HCT116 (cell line): ENCODE measurements at regions not wholly inside any gene's neighbourhood (a gene's known extent, or its start where the extent isn't known, plus 50 kb on each side); places are given as distances from the start of the nearest gene placed in this dataset.

Experiments used
- ATAC-seq: fragments of 200-7000 bp; cut with Tn5 transposase; 2 replicates; pipeline ENCODE4 v1.9.1; 2020; ENCODE audit warnings: mild to moderate bottlenecking, moderate library complexity
- BruUV-seq: library from RNA; stranded (reverse); fragments of 400-500 nt; replicated peaks from 2 replicates; lab custom pipeline; 2021; lab: Mats Ljungman, UMichigan
- CTCF ChIA-PET: fragments of 300-600 bp; sonication (Branson Sonifier 250); formaldehyde crosslinking; loops from one replicate; lab custom pipeline; 2021; ENCODE audit warnings: antibody characterized with exemption; lab: Charles Lee
- POLR2A ChIA-PET: fragments of 300-600, 350-600 bp; sonication (Branson Sonifier 250); formaldehyde crosslinking; loops from one replicate; lab custom pipeline; 2021; ENCODE audit warnings: antibody characterized with exemption; lab: Charles Lee
- RAD21 ChIA-PET, 2 experiments: fragments of 300-600 bp; sonication (Branson Sonifier 250); formaldehyde crosslinking; loops; one replicate each; lab custom pipeline; 2023; ENCODE audit warnings: low total read pairs in 2 of 2; ENCODE audit not compliant: uncharacterized antibody in 2 of 2, unreplicated experiment in 2 of 2, low non-redundant PET in 1 of 2; lab: Charles Lee
- DNase-seq: peaks from one replicate; pipeline ENCODE4 v3.0.0-alpha.2; 2010; ENCODE audit warnings: low read depth, low spot score
- H2AFZ ChIP-seq: fragments of 200-600 bp; shearing (Covaris generic), sonication (generic); 2 replicates; pipeline ENCODE4 v1.6.1; 2017; ENCODE audit warnings: low read depth, mixed run types, mixed read lengths, antibody characterized with exemption, low read length; ENCODE audit not compliant: poor library complexity, severe bottlenecking
- H3K27ac ChIP-seq: 2 replicates; pipeline ENCODE4 v1.5.1; 2012; ENCODE audit warnings: low read depth, low read length
- H3K27me3 ChIP-seq: fragments of 200-600 bp; sonication (generic); 2 replicates; pipeline ENCODE4 v1.6.1; 2016; ENCODE audit warnings: mixed run types, low read length, mixed read lengths; ENCODE audit not compliant: insufficient read depth
- H3K36me3 ChIP-seq, 2 experiments: fragments of 200-500 bp in 1 of 2; fragments of 200-600 bp in 1 of 2; sonication (Bioruptor generic) in 1 of 2; sonication (generic) in 1 of 2; 2 replicates each; pipeline versions ENCODE4 v1.5.1 to v1.6.1; 2014 to 2016; ENCODE audit warnings: low read length in 2 of 2, inconsistent platforms in 1 of 2, mixed read lengths in 1 of 2, mixed run types in 1 of 2; ENCODE audit not compliant: insufficient read depth in 2 of 2, control insufficient read depth in 1 of 2
- H3K4me1 ChIP-seq, 2 experiments: fragments of 200-600 bp in 1 of 2; sonication (generic) in 1 of 2; 2 replicates each; pipeline versions ENCODE4 v1.5.1 to v1.6.1; 2012 to 2017; ENCODE audit warnings: low read length in 2 of 2, inconsistent platforms in 1 of 2, mild to moderate bottlenecking in 1 of 2, mixed read lengths in 1 of 2, mixed run types in 1 of 2, moderate library complexity in 1 of 2; ENCODE audit not compliant: insufficient read depth in 2 of 2, control insufficient read depth in 1 of 2
- H3K4me2 ChIP-seq: fragments of 200-600 bp; sonication (generic); 2 replicates; pipeline ENCODE4 v1.6.1; 2017; ENCODE audit warnings: mixed run types, low read length, mixed read lengths
- H3K4me3 ChIP-seq, 2 experiments: fragments of 200-600 bp in 1 of 2; sonication (generic) in 1 of 2; replicated peaks in 1 of 2; 2 replicates each; pipeline ENCODE4 v1.5.1; 2011 to 2016; ENCODE audit warnings: low read length in 2 of 2, control low read depth in 1 of 2, low read depth in 1 of 2, mild to moderate bottlenecking in 1 of 2, mixed read lengths in 1 of 2, mixed run types in 1 of 2
- H3K79me2 ChIP-seq: fragments of 200-600 bp; sonication (generic); 2 replicates; pipeline ENCODE4 v1.6.1; 2017; ENCODE audit warnings: mild to moderate bottlenecking, mixed run types, low read length, moderate library complexity, mixed read lengths; ENCODE audit not compliant: insufficient read depth
- H3K9ac ChIP-seq: fragments of 200-600 bp; sonication (generic); 2 replicates; pipeline ENCODE4 v1.6.1; 2016; ENCODE audit warnings: low read length, mixed read lengths
- H3K9me2 ChIP-seq: fragments of 200-600 bp; sonication (generic), shearing (Covaris generic); 2 replicates; pipeline ENCODE4 v1.6.1; 2017; ENCODE audit warnings: mixed run types, mild to moderate bottlenecking, moderate library complexity; ENCODE audit not compliant: insufficient read depth
- H3K9me3 ChIP-seq, 2 experiments: fragments of 200-500 bp in 1 of 2; fragments of 200-600 bp in 1 of 2; sonication (Bioruptor generic) in 1 of 2; sonication (generic) in 1 of 2; 2 replicates each; pipeline ENCODE4 v1.6.1; 2014 to 2017; ENCODE audit warnings: low read length in 2 of 2, mixed read lengths in 2 of 2, inconsistent platforms in 1 of 2, low read depth in 1 of 2, mild to moderate bottlenecking in 1 of 2, mixed run types in 1 of 2, moderate library complexity in 1 of 2; ENCODE audit not compliant: control insufficient read depth in 1 of 2, insufficient read depth in 1 of 2
- H4K20me1 ChIP-seq: fragments of 200-600 bp; sonication (generic), shearing (Covaris generic); 2 replicates; pipeline ENCODE4 v1.6.1; 2017; ENCODE audit warnings: mixed run types, mild to moderate bottlenecking, moderate library complexity; ENCODE audit not compliant: insufficient read depth
- CBX3 ChIP-seq: IDR thresholded peaks from 2 replicates; pipeline ENCODE4 v1.6.1; 2012; ENCODE audit warnings: low read depth
- EGR1 ChIP-seq: IDR thresholded peaks from 2 replicates; pipeline ENCODE4 v1.6.1; 2012; ENCODE audit warnings: low read depth
- POLR2A ChIP-seq: IDR thresholded peaks from 2 replicates; pipeline ENCODE4 v1.7.0; 2011; ENCODE audit warnings: borderline replicate concordance; ENCODE audit not compliant: insufficient read depth, insufficient read length; ENCODE audit errors: extremely low read depth
- POLR2AphosphoS5 ChIP-seq: IDR thresholded peaks from 2 replicates; pipeline ENCODE4 v1.6.1; 2011; ENCODE audit warnings: mild to moderate bottlenecking, low read depth, low read length, moderate library complexity
- SIN3A ChIP-seq: IDR thresholded peaks from 2 replicates; pipeline ENCODE4 v1.6.1; 2012; ENCODE audit warnings: low read depth
- SP1 ChIP-seq: IDR thresholded peaks from 2 replicates; pipeline ENCODE4 v1.6.1; 2012; ENCODE audit warnings: low read depth
- YY1 ChIP-seq: IDR thresholded peaks from 2 replicates; pipeline ENCODE4 v1.6.1; 2011; ENCODE audit warnings: low read length, low read depth, moderate library complexity, mild to moderate bottlenecking; ENCODE audit not compliant: insufficient replicate concordance; ENCODE audit errors: extremely low read depth
- intact Hi-C: fragments of 100-400 bp; cut with micrococcal nuclease; formaldehyde crosslinking; loops from 2 replicates; pipeline ENCODE4 v1.10.0; 2022
- TF ChIP-seq, protein P1 (sequence below): IDR thresholded peaks from 2 replicates; pipeline ENCODE4 v1.6.1; 2012; ENCODE audit warnings: low read depth
- TF ChIP-seq, protein P2 (sequence below): IDR thresholded peaks from 2 replicates; pipeline ENCODE4 v1.6.1; 2012
- TF ChIP-seq, protein P3 (sequence below): IDR thresholded peaks from 2 replicates; pipeline ENCODE4 v1.6.1; 2011; ENCODE audit warnings: mild to moderate bottlenecking, low read length, moderate library complexity; ENCODE audit not compliant: insufficient replicate concordance; ENCODE audit errors: extremely low read depth

DNA sequence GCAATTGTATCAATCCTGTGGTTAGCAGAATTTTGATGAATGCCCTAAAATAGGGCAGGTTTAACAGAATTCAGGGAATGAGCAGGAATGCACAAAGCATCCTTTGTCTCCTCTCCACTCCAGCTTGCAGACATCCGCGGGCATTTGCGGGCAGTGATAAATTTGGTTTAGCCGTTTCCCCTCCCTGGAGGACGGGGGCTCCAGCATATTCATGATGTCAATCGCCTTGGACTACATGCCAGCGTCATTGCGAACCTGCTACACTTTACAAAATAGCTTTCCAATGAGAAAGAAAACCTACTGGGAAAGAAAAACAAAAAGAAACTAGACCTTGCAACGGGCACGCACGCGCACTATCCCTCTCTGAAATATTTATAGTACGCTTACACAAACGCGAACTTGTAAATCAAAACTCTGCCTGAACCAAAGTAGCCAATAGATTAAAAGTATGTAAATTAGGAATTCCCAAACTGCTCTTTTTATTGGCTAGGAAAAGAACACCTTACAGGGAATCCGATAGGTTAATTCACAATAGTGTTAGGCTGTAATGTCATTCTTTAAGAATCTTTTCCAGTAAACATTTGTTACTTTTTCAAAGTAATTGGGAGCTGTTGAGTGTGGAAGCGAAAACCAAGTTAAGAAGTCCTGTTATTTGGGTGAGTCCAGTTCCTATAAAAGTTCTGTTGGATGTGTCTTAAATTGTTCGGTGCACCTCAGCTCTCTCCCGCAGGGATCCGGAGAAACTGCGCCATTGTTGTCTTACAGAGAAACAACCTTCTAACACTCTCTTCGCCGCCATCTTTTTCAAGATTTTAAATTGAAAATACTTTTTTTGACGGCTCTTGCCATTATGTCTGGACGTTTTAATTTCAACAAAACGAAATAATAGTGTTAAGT lies 136.7 kb downstream of the HFE start:
- H3K27ac ChIP-seq = peak overlapping the region; percentile 90
- intact Hi-C loops = loop anchor here (2.0 kb wide), 1 partner anchor 87 kb away; no protein-coding TSS in a partner anchor
- peak overlapping the region; percentile 73 for H3K9ac ChIP-seq
- H3K79me2 ChIP-seq = no peaks in the 10 kb centered on the region
- TSS peak; percentile 98 for BruUV-seq
- CTCF ChIA-PET = interaction anchor here (0.7 to 1.0 kb wide), 3 partner anchors 34 to 903 kb away, joined by 3 read pairs; no protein-coding TSS in a partner anchor
- peak overlapping the region; percentile 78 for H3K4me2 ChIP-seq
- no peaks in the 10 kb centered on the region for H4K20me1 ChIP-seq
- peaks cover 3 to 9% of the 10 kb centered on the region in 2 experiments; a peak in 2 of 4 replicates for H3K36me3 ChIP-seq
- TF ChIP-seq, protein P1, sequence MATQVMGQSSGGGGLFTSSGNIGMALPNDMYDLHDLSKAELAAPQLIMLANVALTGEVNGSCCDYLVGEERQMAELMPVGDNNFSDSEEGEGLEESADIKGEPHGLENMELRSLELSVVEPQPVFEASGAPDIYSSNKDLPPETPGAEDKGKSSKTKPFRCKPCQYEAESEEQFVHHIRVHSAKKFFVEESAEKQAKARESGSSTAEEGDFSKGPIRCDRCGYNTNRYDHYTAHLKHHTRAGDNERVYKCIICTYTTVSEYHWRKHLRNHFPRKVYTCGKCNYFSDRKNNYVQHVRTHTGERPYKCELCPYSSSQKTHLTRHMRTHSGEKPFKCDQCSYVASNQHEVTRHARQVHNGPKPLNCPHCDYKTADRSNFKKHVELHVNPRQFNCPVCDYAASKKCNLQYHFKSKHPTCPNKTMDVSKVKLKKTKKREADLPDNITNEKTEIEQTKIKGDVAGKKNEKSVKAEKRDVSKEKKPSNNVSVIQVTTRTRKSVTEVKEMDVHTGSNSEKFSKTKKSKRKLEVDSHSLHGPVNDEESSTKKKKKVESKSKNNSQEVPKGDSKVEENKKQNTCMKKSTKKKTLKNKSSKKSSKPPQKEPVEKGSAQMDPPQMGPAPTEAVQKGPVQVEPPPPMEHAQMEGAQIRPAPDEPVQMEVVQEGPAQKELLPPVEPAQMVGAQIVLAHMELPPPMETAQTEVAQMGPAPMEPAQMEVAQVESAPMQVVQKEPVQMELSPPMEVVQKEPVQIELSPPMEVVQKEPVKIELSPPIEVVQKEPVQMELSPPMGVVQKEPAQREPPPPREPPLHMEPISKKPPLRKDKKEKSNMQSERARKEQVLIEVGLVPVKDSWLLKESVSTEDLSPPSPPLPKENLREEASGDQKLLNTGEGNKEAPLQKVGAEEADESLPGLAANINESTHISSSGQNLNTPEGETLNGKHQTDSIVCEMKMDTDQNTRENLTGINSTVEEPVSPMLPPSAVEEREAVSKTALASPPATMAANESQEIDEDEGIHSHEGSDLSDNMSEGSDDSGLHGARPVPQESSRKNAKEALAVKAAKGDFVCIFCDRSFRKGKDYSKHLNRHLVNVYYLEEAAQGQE = no peak
- peak; percentile 30 for TF ChIP-seq POLR2A
- TF ChIP-seq, protein P2, sequence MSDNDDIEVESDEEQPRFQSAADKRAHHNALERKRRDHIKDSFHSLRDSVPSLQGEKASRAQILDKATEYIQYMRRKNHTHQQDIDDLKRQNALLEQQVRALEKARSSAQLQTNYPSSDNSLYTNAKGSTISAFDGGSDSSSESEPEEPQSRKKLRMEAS = peak; percentile 34; the same call in 1 of the 2 replicates
- peak; percentile 51; the same call in 1 of the 2 replicates for TF ChIP-seq SP1
- TF ChIP-seq, protein P3, sequence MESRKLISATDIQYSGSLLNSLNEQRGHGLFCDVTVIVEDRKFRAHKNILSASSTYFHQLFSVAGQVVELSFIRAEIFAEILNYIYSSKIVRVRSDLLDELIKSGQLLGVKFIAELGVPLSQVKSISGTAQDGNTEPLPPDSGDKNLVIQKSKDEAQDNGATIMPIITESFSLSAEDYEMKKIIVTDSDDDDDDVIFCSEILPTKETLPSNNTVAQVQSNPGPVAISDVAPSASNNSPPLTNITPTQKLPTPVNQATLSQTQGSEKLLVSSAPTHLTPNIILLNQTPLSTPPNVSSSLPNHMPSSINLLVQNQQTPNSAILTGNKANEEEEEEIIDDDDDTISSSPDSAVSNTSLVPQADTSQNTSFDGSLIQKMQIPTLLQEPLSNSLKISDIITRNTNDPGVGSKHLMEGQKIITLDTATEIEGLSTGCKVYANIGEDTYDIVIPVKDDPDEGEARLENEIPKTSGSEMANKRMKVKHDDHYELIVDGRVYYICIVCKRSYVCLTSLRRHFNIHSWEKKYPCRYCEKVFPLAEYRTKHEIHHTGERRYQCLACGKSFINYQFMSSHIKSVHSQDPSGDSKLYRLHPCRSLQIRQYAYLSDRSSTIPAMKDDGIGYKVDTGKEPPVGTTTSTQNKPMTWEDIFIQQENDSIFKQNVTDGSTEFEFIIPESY = no peak
- peak; percentile 94 for TF ChIP-seq YY1
- peak; percentile 72 for TF ChIP-seq POLR2AphosphoS5
- peak; percentile 41; the same call in 1 of the 2 replicates for TF ChIP-seq SIN3A
- no peak for TF ChIP-seq CBX3
- peak; percentile 50; the same call in 1 of the 2 replicates for TF ChIP-seq EGR1
- DNase-seq (peak; percentile 91), ATAC-seq (peak; percentile 92)
- RAD21 ChIA-PET = no interaction called here
- peak overlapping the region; percentile 59 to 71 for H3K4me3 ChIP-seq
- POLR2A ChIA-PET = interaction anchor here (0.7 to 3.7 kb wide), 7 partner anchors 25 to 1639 kb away, joined by 3 to 25 read pairs (median 3); a partner anchor contains a TSS
- peak overlapping the region; percentile 87 for H2AFZ ChIP-seq
- H3K9me3 ChIP-seq = no peaks in the 10 kb centered on the region
- H3K27me3 ChIP-seq = no peaks in the 10 kb centered on the region
- H3K4me1 ChIP-seq = peaks cover 11 to 29% of the 10 kb centered on the region in 2 experiments; a peak in 3 of 4 replicates
- H3K9me2 ChIP-seq = no peaks in the 10 kb centered on the region
